ENCODE measurements at regions not wholly inside any gene's neighbourhood (a gene's known extent, or its start where the extent isn't known, plus 50 kb on each side); places are given as distances from the start of the nearest gene placed in this dataset.

- no peaks in the 10 kb centered on the region for H3K4me1 ChIP-seq (ENCODE audit: control insufficient read depth, extremely low read depth, insufficient read depth, low read length)
- H3K27ac ChIP-seq (ENCODE audit: insufficient read depth, low read length) = no peak overlapping the region
- H3K9ac ChIP-seq (ENCODE audit: insufficient read depth, low read length) = no peak overlapping the region
- H4K20me1 ChIP-seq (ENCODE audit: control insufficient read depth, extremely low read depth, insufficient read depth, low read length) = no peaks in the 10 kb centered on the region
- H3K36me3 ChIP-seq (ENCODE audit: control insufficient read depth, insufficient read depth, low read length) = no peaks in the 10 kb centered on the region
- H3K4me3 ChIP-seq (replicated peaks in 1 of 4; ENCODE audit: control extremely low read depth in 1 of 4, insufficient read depth in 1 of 4, low read depth in 3 of 4, low read length in 4 of 4) = no peak overlapping the region
- H3K4me2 ChIP-seq (ENCODE audit: extremely low read depth, insufficient read depth, low read length) = no peak overlapping the region
- no peaks in the 10 kb centered on the region for H3K27me3 ChIP-seq (ENCODE audit: control insufficient read depth, insufficient read depth, low read length)
- no peaks in the 10 kb centered on the region for H3K79me2 ChIP-seq (ENCODE audit: control insufficient read depth, insufficient read depth, low read length)
- H2AFZ ChIP-seq (ENCODE audit: low read length) = no peak overlapping the region
- no peak for TF ChIP-seq EZH2 (IDR thresholded peaks at IDR 0.05; ENCODE audit: low read length, missing control alignments)
- DNase-seq (ENCODE audit: low read depth in 2 of 2) = no peak
- H3K9me3 ChIP-seq (ENCODE audit: control insufficient read depth, insufficient read depth, low read depth, low read length) = no peaks in the 10 kb centered on the region
Observed at GRCh38 chr15:29437888-29438702, 168.5 kb upstream of the NSMCE3 start.

- no peak for TF ChIP-seq EZH2 (IDR thresholded peaks at IDR 0.05; ENCODE audit: low read length, missing control alignments)
- no peak for DNase-seq (ENCODE audit: low read depth in 2 of 2)
- H3K9me3 ChIP-seq (ENCODE audit: control insufficient read depth, insufficient read depth, low read depth, low read length) = no peaks in the 10 kb centered on the region
- H3K79me2 ChIP-seq (ENCODE audit: control insufficient read depth, insufficient read depth, low read length) = no peaks in the 10 kb centered on the region
- no peaks in the 10 kb centered on the region for H3K4me1 ChIP-seq (ENCODE audit: control insufficient read depth, extremely low read depth, insufficient read depth, low read length)
- H3K36me3 ChIP-seq (ENCODE audit: control insufficient read depth, insufficient read depth, low read length) = no peaks in the 10 kb centered on the region
- H3K4me3 ChIP-seq (replicated peaks in 1 of 4; ENCODE audit: control extremely low read depth in 1 of 4, insufficient read depth in 1 of 4, low read depth in 3 of 4, low read length in 4 of 4) = no peak overlapping the region
- no peaks in the 10 kb centered on the region for H4K20me1 ChIP-seq (ENCODE audit: control insufficient read depth, extremely low read depth, insufficient read depth, low read length)
- H3K27ac ChIP-seq (ENCODE audit: insufficient read depth, low read length) = no peak overlapping the region
- H3K9ac ChIP-seq (ENCODE audit: insufficient read depth, low read length) = no peak overlapping the region
- H3K4me2 ChIP-seq (ENCODE audit: extremely low read depth, insufficient read depth, low read length) = no peak overlapping the region
- no peak overlapping the region for H2AFZ ChIP-seq (ENCODE audit: low read length)
- H3K27me3 ChIP-seq (ENCODE audit: control insufficient read depth, insufficient read depth, low read length) = no peaks in the 10 kb centered on the region
Observed at GRCh38 chr15:29435811-29436210, 166.2 kb upstream of the NSMCE3 start.

GRCh38 chr15:29434280-29434679 is 164.7 kb upstream of the NSMCE3 start:
- Histone ChIP-seq H2AFZ (ENCODE audit: low read length) (no peak overlapping the region), H3K4me3 (replicated peaks in 1 of 4; ENCODE audit: control extremely low read depth in 1 of 4, insufficient read depth in 1 of 4, low read depth in 3 of 4, low read length in 4 of 4) (no peak overlapping the region), H4K20me1 (ENCODE audit: control insufficient read depth, extremely low read depth, insufficient read depth, low read length) (no peaks in the 10 kb centered on the region), H3K9me3 (ENCODE audit: control insufficient read depth, insufficient read depth, low read depth, low read length) (no peaks in the 10 kb centered on the region), H3K27ac (ENCODE audit: insufficient read depth, low read length) (no peak overlapping the region), H3K4me2 (ENCODE audit: extremely low read depth, insufficient read depth, low read length) (no peak overlapping the region), H3K4me1 (ENCODE audit: control insufficient read depth, extremely low read depth, insufficient read depth, low read length) (no peaks in the 10 kb centered on the region), H3K27me3 (ENCODE audit: control insufficient read depth, insufficient read depth, low read length) (no peaks in the 10 kb centered on the region), H3K79me2 (ENCODE audit: control insufficient read depth, insufficient read depth, low read length) (no peaks in the 10 kb centered on the region), H3K36me3 (ENCODE audit: control insufficient read depth, insufficient read depth, low read length) (no peaks in the 10 kb centered on the region), H3K9ac (ENCODE audit: insufficient read depth, low read length) (no peak overlapping the region)
- DNase-seq (ENCODE audit: low read depth in 2 of 2) = no peak
- TF ChIP-seq EZH2 (IDR thresholded peaks at IDR 0.05; ENCODE audit: low read length, missing control alignments) = no peak
- no peak for TF ChIP-seq CTCF (conservative IDR thresholded peaks at IDR 0.05 in 1 of 2, IDR thresholded peaks at IDR 0.05 in 1 of 2; ENCODE audit: low read depth in 1 of 2, low read length in 2 of 2)

Measured in fibroblast of lung (primary cell).